ENCODE measurements at regions not wholly inside any gene's neighbourhood (a gene's known extent, or its start where the extent isn't known, plus 50 kb on each side); places are given as distances from the start of the nearest gene placed in this dataset.

DNA sequence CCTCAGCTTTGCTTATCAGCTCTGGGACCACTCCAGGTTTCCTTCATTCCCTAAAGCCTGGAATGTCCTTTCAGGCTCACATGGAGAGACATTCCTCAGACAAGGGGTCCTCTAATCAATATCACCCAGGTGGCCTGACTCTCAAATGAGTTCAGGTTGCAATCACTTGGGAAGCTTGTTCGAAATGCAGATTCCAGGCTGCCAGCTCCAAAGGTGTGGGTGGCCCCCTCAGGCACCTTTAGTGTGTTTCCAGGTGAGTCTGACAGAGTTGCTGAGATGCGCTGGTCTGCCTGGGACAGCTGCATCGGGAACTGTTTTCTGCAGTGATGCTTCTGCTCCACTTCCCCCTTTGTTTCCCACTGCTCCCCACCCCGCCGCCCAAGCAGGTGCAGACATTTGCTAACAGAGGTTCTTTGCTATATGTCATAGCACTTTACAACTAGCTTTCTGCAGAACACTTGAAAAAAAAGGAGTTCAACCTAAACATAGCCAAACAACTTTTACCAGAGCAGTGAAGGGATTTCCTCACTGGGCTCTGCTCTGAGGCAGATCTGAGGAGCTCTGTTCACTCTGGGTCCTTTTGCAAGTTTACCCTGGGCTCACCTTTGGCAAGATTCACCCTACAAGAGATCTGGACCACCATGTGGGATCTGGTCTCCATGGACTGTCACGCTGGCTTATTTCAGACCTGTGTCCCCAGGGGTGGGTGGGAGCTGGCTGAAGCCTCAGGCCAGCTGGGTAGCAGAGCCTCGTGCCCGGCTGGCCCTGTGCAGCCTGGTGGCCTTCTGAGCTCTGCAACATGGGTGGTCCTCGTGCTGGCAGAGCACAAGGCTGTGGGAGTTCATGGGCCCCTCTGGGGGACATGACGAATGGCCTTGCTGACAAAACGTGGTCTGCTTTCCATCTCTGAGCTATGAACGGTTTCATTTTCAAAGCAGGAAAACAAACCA is 539.6 kb downstream of the CCDC171 start:
- in situ Hi-C loops (cut with HindIII; ENCODE audit: low sequenced_read_pairs), result no loop called here

DNA sequence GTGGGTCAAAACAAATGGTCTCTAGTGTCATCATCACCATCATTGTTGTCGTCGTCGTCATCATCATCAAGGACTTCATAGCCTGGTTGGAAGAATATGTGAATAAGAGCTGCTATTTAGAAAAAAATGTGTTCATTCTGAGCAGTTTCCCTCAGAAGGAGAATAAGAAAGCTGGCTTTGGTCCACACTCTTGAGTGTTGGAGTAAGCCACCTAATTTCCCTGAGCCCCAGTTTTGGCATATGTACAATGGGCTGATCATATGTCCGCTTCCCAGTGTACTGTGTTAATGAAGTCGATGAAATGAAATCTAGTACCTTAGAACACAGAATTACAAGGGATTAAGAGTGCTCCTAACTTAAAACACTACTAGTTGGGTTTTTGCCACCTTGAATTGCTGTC is 545.5 kb downstream of the CCDC171 start:
- in situ Hi-C loops (cut with HindIII; ENCODE audit: low sequenced_read_pairs), result no loop called here

DNA sequence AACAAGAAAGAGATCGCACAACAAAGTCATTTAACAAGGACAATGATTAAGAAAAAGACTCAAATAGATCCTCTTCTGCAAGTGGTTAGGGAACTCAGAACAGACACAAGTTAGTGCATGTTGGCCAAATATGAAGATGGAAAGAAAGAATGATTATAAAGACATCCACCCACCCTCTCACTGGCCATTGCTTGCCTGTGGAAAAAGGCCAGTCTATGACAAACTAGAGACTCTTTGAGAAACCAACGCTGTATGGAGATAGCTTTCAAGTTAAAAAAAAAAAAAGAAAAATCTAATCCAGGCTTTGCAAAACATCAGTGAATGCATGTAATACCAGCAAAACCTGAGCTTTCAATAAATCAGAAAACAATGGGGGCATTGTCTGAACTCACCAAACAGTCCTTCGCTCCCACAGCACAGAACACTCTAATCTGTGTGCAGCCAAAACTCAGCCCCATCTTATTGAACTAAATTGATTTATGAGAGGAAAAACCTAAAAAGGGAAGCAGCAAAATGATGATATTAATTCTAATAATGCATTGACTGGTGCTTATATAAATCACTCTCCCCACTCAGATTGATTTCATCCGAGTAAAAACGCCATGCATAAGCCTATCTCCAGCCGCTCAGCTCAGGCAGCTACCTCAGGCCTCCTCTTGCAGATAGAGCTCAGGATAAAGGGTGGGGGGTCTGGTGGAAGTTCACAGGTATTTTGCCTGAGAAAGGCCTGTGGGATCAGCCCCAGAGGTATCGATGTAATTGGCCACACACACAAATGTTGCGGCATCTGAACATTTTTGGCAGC is 547.1 kb downstream of the CCDC171 start:
- in situ Hi-C loops (cut with HindIII; ENCODE audit: low sequenced_read_pairs), result no loop called here

DNA sequence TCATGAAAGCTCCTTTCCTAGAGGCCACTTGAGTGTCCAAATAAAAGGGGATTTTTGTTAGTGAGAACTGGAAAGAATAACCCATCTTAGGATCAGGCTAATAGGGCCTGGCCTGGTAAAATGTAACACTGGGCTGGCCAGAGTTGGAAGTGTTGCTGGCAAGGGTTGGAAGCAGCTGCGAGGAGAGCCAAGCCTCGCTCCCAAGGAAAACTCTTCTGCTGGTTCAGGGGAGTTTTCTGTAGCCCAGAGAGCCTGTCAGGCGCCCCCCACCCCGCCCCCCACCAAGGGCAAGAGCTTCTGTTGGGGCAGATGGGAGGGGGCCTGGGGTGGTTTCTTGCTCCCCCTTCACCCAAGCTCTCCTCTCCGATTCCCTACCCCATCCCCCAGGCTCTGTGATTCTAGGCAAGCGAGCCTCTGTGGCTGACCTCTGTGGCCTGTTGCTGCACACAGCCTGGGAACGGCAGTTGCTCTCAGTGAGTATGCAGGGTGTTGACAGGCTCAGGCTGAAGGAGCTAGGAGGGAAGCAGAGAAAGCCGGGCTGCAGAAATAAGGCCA is 547.8 kb downstream of the CCDC171 start:
- in situ Hi-C loops (cut with HindIII; ENCODE audit: low sequenced_read_pairs), result no loop called here

DNA sequence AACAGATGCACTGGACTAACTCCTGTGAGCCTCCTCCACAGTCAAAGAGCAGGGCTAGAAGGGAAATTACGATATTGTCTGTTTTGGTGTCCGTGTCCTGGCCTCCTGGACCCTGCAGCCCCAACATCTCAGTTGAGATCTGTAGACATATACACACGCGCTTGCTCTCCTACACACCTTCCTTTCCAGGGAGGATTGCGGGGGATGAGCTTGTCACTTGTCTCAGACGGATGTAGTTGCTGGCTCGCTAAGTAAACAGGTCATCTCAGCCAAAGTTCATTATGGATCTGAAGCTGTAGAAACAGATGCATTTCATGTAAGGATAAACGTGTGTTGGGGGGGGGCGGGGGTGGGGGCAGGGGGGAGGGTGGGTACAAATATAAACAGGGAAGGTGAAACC is 549.3 kb downstream of the CCDC171 start:
- in situ Hi-C loops (cut with HindIII; ENCODE audit: low sequenced_read_pairs), result no loop called here

DNA sequence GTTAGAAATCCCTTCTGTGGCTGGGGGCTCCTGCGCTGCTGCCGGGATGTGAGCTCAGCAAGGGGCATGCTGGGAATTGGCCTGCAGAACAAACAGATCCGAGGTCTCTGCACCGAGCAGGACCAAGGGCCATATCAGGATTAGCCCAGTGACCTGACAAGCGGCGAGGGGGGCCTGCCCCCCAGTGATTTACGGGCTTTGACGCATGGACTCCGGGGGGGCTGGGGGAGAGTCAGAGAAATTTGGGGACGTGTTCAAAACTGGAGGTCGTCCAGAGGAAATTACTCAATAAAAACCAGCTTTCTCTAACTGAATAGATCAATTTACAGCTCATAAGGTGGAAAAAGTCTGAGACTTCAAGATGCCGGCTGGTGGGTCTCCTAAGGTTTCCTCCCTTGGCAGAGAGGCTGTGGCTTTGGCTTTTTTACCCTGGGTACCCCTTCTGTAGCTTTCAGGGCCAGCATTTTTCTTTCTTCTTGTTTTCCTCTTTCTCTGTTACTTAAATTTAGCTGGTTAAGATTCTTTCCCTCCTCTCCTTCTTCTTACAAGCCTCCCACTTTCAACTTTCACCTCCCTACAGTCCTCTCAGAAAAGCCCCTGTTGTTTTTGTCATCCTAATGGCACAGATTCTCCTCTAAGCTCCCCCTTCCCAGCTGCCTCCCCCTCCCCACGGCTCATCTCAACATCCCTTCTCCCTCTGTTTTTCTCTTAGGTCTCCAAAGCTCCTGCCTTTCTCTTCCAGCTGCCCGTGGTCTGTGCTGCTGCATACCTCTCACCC is 551.0 kb downstream of the CCDC171 start:
- in situ Hi-C loops (cut with HindIII; ENCODE audit: low sequenced_read_pairs), result no loop called here

DNA sequence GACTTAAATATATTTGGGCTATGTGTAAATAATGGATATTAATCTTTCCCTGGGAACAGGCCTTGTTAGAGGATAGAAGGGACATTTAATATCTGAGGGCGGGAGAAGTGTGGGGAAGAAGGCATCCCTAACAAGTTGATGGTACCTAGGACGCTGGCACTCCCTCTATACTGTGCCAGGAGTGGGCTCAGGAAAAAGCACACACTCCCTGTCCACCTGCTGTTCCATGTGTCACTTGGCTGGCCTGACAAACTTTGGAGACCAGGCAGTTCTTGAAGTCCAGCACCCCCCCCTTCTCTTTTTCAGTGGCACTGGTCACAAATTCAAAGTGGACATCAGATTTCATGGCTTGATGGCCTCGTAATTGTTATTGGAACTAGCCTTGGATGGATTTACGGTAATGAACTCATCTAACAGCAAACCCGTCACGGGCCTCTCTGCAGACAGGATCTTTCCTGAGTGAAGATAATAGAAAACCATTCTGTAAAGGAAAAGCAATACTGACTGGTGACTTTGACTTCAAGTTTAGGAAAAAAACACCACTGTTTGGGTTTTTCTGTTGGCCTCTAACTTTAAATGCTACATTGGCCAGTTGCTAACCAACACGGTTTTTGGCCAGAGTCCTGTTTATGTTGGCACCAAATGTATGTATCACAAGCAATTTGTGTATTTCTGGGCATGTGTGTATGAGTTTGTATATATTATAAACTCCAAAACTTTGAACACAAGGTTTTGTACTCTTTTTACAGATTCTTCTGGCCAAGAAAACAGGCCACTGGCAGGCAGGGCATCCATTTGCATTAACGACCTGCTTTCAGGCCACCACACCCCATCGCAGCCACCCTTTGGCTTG is 552.6 kb downstream of the CCDC171 start:
- in situ Hi-C loops (cut with HindIII; ENCODE audit: low sequenced_read_pairs), result no loop called here

DNA sequence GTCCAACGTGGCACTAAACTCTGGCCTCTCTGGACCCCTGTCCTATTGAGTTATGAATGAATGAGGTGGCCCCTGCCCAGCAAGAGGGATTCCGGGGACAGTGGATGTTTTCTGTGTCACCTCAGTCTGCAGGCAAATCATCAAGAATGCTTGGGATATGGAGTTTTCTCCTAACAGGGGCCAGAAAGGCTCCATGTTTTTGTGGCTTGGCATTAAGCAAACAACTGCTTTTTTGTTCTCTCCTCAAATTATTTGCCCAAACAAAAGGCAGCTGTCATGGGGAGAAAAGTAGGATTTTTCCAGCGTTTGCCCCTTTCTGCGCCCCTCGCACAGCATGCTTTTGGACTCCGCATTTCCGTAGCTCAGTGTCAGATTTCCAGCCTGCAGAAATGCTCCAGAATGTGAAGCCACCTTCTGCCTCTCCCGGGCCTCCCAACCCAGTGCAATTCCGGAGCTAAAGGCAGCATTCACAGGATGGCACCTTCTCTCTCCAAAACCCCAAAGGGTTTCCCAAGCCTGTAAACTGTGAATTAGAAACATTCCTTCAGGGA is 553.3 kb downstream of the CCDC171 start:
- in situ Hi-C loops (cut with HindIII; ENCODE audit: low sequenced_read_pairs), result no loop called here

- in situ Hi-C loops (cut with HindIII; ENCODE audit: low sequenced_read_pairs), result no loop called here
Measured at GRCh38 chr9:16112116-16112515, 559.3 kb downstream of the CCDC171 start.

GRCh38 chr9:16115994-16116393 is 563.2 kb downstream of the CCDC171 start:
- in situ Hi-C loops (cut with HindIII; ENCODE audit: low sequenced_read_pairs), result no loop called here

GRCh38 chr9:16118043-16118442 is 565.2 kb downstream of the CCDC171 start:
- in situ Hi-C loops (cut with HindIII; ENCODE audit: low sequenced_read_pairs), result no loop called here

- in situ Hi-C loops (cut with HindIII; ENCODE audit: low sequenced_read_pairs), result no loop called here
Measured at GRCh38 chr9:16119261-16120230, 566.7 kb downstream of the CCDC171 start.

DNA sequence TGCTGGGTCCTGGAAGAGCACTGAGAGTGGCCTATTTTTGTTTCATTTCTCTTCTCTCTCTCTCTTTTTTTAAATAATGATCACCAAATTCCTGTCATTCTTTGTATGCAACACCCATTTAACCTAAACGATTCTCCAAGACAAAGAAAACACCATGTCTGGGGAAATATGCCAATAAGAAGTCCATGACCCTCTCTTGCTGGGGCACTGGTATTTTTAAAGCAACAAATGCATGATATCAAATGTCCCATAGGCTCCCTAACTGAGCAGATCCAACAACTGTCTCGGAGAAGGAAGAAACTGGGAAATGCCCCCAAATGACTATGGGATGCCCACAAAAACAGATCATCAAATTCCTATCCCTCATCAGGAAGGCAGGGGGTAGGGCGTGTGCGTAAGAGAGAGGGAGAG is 567.4 kb downstream of the CCDC171 start:
- in situ Hi-C loops (cut with HindIII; ENCODE audit: low sequenced_read_pairs), result no loop called here

DNA sequence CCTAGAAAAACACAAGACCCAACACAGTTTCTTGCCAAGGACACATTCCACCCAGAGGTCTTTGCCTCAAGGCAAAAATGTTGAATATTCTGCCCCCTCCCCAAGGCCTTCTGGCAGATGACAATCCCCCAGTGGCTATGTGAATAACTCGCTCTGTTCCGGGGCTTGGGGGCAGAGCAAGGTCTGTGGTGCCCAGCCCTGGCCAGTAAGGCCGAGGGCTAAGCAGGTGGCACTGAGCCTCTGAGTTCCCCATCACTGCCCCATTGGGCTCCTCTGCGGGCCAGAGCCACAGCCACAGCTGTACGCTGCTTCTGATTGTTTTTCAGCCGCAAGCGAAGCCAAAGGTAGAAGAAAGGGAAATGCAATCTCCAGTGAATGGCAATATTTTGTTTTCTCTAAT is 567.9 kb downstream of the CCDC171 start:
- in situ Hi-C loops (cut with HindIII; ENCODE audit: low sequenced_read_pairs), result no loop called here

DNA sequence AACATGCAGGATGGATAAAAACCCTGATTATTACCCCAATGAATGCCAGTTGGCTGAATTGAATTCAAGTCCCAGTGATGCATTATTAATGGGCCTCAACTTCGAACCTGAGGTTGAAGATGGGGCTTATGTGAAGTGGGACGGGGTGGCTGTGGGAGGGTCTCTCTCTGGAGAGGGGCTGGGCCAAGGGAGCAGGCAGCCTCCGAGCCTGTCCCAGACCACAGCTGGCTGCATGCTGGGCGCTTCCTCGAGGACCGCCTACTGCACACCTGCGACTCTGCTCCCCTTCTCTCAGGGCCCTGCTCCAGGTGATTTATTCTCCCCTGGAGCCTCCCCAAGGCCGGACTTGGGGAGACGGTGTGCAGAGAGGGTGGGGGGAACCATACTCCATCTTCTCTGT is 568.3 kb downstream of the CCDC171 start:
- in situ Hi-C loops (cut with HindIII; ENCODE audit: low sequenced_read_pairs), result no loop called here

GRCh38 chr9:16121601-16122286 is 568.9 kb downstream of the CCDC171 start:
- in situ Hi-C loops (cut with HindIII; ENCODE audit: low sequenced_read_pairs), result no loop called here

GRCh38 chr9:16125629-16126028 is 572.8 kb downstream of the CCDC171 start:
- in situ Hi-C loops (cut with HindIII; ENCODE audit: low sequenced_read_pairs), result no loop called here

- in situ Hi-C loops (cut with HindIII; ENCODE audit: low sequenced_read_pairs), result no loop called here
Measured at GRCh38 chr9:16126042-16126441, 573.2 kb downstream of the CCDC171 start.
